SK-N-SH treated with all-trans-retinoic acid at 6 μM for 48 hours (cell line): ENCODE measurements at regions not wholly inside any gene's neighbourhood (a gene's known extent, or its start where the extent isn't known, plus 50 kb on each side); places are given as distances from the start of the nearest gene placed in this dataset.

Experiments used
- ARNTL ChIP-seq: fragments of 450-650 bp; formaldehyde crosslinking; IDR thresholded peaks from 2 replicates; pipeline ENCODE4 v1.5.0; 2020; ENCODE audit warnings: low read depth, mild to moderate bottlenecking, moderate library complexity, borderline replicate concordance
- BACH2 ChIP-seq: fragments of 250-450 bp; sonication (Bioruptor Pico); IDR thresholded peaks from 2 replicates; pipeline ENCODE4 v1.9.0; 2021; ENCODE audit warnings: mild to moderate bottlenecking, borderline replicate concordance
- CSDC2 ChIP-seq: fragments of 250-450 bp; sonication (Bioruptor Pico); IDR thresholded peaks from 2 replicates; pipeline ENCODE4 v1.5.0; 2020; ENCODE audit warnings: mild to moderate bottlenecking, moderate library complexity
- ESRRG ChIP-seq: fragments of 250-450 bp; sonication (Bioruptor Pico); IDR thresholded peaks from 2 replicates; pipeline ENCODE4 v1.6.1; 2021; ENCODE audit warnings: mild to moderate bottlenecking
- GLIS3 ChIP-seq: fragments of 250-450 bp; sonication (Bioruptor Pico); IDR thresholded peaks from 2 replicates; pipeline ENCODE4 v1.5.0; 2020; ENCODE audit warnings: mild to moderate bottlenecking, moderate library complexity
- SNAI2 ChIP-seq: fragments of 250-450 bp; sonication (Bioruptor Pico); IDR thresholded peaks from 2 replicates; pipeline ENCODE4 v1.5.0; 2020; ENCODE audit warnings: mild to moderate bottlenecking, moderate library complexity
- TCF4 ChIP-seq: fragments of 250-450 bp; sonication (Bioruptor Pico); IDR thresholded peaks from 2 replicates; pipeline ENCODE4 v1.8.0; 2021; ENCODE audit warnings: mild to moderate bottlenecking, moderate library complexity, borderline replicate concordance
- ZFP3 ChIP-seq: fragments of 250-450 bp; sonication (Bioruptor Pico); IDR thresholded peaks from 2 replicates; pipeline ENCODE4 v1.5.0; 2020; ENCODE audit warnings: mild to moderate bottlenecking, moderate library complexity
- ZFP30 ChIP-seq: fragments of 450-650 bp; formaldehyde crosslinking; IDR thresholded peaks from 2 replicates; pipeline ENCODE4 v1.5.0; 2022; ENCODE audit warnings: mild to moderate bottlenecking, moderate library complexity
- ZNF70 ChIP-seq: fragments of 450-650 bp; formaldehyde crosslinking; IDR thresholded peaks from 2 replicates; pipeline ENCODE4 v1.5.0; 2020; ENCODE audit warnings: mild to moderate bottlenecking, moderate library complexity
- TF ChIP-seq, protein P1 (sequence below): fragments of 250-450 bp; sonication (Bioruptor Pico); IDR thresholded peaks from 2 replicates; pipeline ENCODE4 v1.8.0; 2020; ENCODE audit warnings: mild to moderate bottlenecking, moderate library complexity, borderline replicate concordance
- TF ChIP-seq, protein P2 (sequence below): fragments of 250-450 bp; sonication (Bioruptor Pico); IDR thresholded peaks from 2 replicates; pipeline ENCODE4 v1.5.1; 2020; ENCODE audit warnings: low read depth, mild to moderate bottlenecking, moderate library complexity

DNA sequence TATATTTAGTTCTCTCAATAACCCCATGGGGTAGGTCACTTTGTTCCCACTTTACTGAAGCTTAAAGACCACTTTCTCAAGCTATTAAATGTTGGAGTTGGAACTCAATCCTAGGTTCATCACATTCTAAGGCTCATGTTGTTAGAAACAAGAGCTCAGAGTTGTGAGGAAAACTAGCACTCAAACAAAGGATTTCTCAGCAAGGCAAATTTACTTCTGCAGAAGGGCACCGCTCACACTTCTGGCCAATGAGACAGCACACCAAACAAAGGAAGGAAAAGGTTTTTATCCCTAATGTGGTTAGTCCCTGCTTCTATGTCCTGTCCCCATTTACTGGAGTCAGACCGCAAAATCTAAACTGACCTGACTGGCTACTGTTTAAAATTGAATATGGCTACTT, 214.6 kb upstream of the PHF14 start:
- TF ChIP-seq BACH2 (CRISPR knock-in tag): no peak
- TF ChIP-seq, protein P1, sequence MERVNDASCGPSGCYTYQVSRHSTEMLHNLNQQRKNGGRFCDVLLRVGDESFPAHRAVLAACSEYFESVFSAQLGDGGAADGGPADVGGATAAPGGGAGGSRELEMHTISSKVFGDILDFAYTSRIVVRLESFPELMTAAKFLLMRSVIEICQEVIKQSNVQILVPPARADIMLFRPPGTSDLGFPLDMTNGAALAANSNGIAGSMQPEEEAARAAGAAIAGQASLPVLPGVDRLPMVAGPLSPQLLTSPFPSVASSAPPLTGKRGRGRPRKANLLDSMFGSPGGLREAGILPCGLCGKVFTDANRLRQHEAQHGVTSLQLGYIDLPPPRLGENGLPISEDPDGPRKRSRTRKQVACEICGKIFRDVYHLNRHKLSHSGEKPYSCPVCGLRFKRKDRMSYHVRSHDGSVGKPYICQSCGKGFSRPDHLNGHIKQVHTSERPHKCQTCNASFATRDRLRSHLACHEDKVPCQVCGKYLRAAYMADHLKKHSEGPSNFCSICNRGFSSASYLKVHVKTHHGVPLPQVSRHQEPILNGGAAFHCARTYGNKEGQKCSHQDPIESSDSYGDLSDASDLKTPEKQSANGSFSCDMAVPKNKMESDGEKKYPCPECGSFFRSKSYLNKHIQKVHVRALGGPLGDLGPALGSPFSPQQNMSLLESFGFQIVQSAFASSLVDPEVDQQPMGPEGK (CRISPR knock-in tag): no peak
- no peak for TF ChIP-seq ZFP30 (CRISPR knock-in tag)
- TF ChIP-seq ARNTL: no peak
- TF ChIP-seq ZFP3 (CRISPR knock-in tag): no peak
- no peak for TF ChIP-seq ESRRG
- no peak for TF ChIP-seq ZNF70 (CRISPR knock-in tag)
- TF ChIP-seq, protein P2, sequence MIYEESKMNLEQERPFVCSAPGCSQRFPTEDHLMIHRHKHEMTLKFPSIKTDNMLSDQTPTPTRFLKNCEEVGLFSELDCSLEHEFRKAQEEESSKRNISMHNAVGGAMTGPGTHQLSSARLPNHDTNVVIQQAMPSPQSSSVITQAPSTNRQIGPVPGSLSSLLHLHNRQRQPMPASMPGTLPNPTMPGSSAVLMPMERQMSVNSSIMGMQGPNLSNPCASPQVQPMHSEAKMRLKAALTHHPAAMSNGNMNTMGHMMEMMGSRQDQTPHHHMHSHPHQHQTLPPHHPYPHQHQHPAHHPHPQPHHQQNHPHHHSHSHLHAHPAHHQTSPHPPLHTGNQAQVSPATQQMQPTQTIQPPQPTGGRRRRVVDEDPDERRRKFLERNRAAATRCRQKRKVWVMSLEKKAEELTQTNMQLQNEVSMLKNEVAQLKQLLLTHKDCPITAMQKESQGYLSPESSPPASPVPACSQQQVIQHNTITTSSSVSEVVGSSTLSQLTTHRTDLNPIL (CRISPR knock-in tag): no peak
- TF ChIP-seq CSDC2: no peak
- TF ChIP-seq SNAI2 (CRISPR knock-in tag): no peak
- TF ChIP-seq TCF4 (CRISPR knock-in tag): no peak
- TF ChIP-seq GLIS3: no peak
